K562 (cell line): ENCODE measurements at regions not wholly inside any gene's neighbourhood (a gene's known extent, or its start where the extent isn't known, plus 50 kb on each side); places are given as distances from the start of the nearest gene placed in this dataset.

ENCODE experiments used
- ATAC-seq: fragments of 200-7000 bp; cut with Tn5 transposase; 3 replicates; pipeline ENCODE4 v1.9.1; 2020; ENCODE audit warnings: moderate library complexity
- BruUV-seq: library from RNA; stranded (reverse); fragments of 400-500 nt; replicated peaks from 2 replicates; lab custom pipeline; 2021; lab: Mats Ljungman, UMichigan
- CTCF ChIA-PET: fragments of 300-600 bp; formaldehyde crosslinking; extraction: SDS; loops from one replicate; lab custom pipeline; 2021; ENCODE audit warnings: low intra/inter-chr PET ratio; lab: Yijun Ruan, JAX
- POLR2A ChIA-PET: fragments of 300-600, 350-650 bp; sonication (Branson Sonifier 250); formaldehyde crosslinking; extraction: SDS; loops from one replicate; lab custom pipeline; 2021; ENCODE audit warnings: antibody characterized with exemption, inconsistent platforms; lab: Yijun Ruan, JAX
- DNase-seq, 4 experiments: peaks; one replicate each; pipeline versions ENCODE4 v3.0.0 to v3.0.0-alpha.2; 2011 to 2018; ENCODE audit warnings: low spot score in 3 of 4, mixed read lengths in 3 of 4; ENCODE audit errors: extremely low read depth in 1 of 4
- FAIRE-seq: peaks from 2 replicates; lab custom pipeline; 2011; peaks lifted over from hg19 to GRCh38; lab: Jason Lieb, UNC
- H2AFZ ChIP-seq: 2 replicates; pipeline ENCODE4 v1.6.0; 2011; ENCODE audit warnings: low read depth, low read length, control low read depth, inconsistent platforms
- H3K27ac ChIP-seq: fragments of 200-600 bp; 3 replicates; pipeline ENCODE4 v1.8.0; 2011; ENCODE audit warnings: low read depth, mild to moderate bottlenecking, control low read depth, inconsistent platforms, low read length, moderate library complexity, mixed read lengths; ENCODE audit errors: extremely low read depth
- H3K27me3 ChIP-seq, 2 experiments: fragments of 300-600 bp in 1 of 2; 2 replicates in 1 of 2; 3 replicates in 1 of 2; pipeline versions ENCODE4 v1.6.0 to v1.8.0; 2011; ENCODE audit warnings: inconsistent platforms in 2 of 2, low read length in 2 of 2, mild to moderate bottlenecking in 1 of 2, mixed read lengths in 1 of 2, moderate library complexity in 1 of 2; ENCODE audit not compliant: control insufficient read depth in 2 of 2, insufficient read depth in 2 of 2
- H3K36me3 ChIP-seq: fragments of 300-600 bp; 3 replicates; pipeline ENCODE4 v1.8.0; 2011; ENCODE audit warnings: mild to moderate bottlenecking, low read length, inconsistent platforms; ENCODE audit not compliant: control insufficient read depth, insufficient read depth
- H3K4me1 ChIP-seq, 2 experiments: fragments of 200-600 bp in 1 of 2; replicated peaks in 1 of 2; 2 replicates in 1 of 2; 3 replicates in 1 of 2; pipeline versions ENCODE4 v1.5.1 to v1.8.0; 2011; ENCODE audit warnings: inconsistent platforms in 2 of 2, low read length in 2 of 2, mild to moderate bottlenecking in 1 of 2, mixed read lengths in 1 of 2, moderate library complexity in 1 of 2; ENCODE audit not compliant: control insufficient read depth in 2 of 2, insufficient read depth in 2 of 2
- H3K4me2 ChIP-seq: 2 replicates; pipeline ENCODE4 v1.6.1; 2011; ENCODE audit warnings: low read length, control low read depth, inconsistent platforms, mixed read lengths; ENCODE audit not compliant: insufficient read depth
- H3K4me3 ChIP-seq: fragments of 200-600 bp; sonication (generic), shearing (Covaris generic); 2 replicates; pipeline ENCODE4 v1.5.1; 2016; ENCODE audit warnings: control low read depth, inconsistent platforms
- H3K79me2 ChIP-seq: fragments of 200-600 bp; 3 replicates; pipeline ENCODE4 v1.8.0; 2011; ENCODE audit warnings: low read length, inconsistent platforms; ENCODE audit not compliant: control insufficient read depth, insufficient read depth
- H3K9ac ChIP-seq, 2 experiments: 2 replicates each; pipeline versions ENCODE4 v1.6.0 to v1.6.1; 2011; ENCODE audit warnings: low read depth in 2 of 2, low read length in 2 of 2, control low read depth in 1 of 2, inconsistent platforms in 1 of 2, mild to moderate bottlenecking in 1 of 2, mixed read lengths in 1 of 2; ENCODE audit not compliant: insufficient read depth in 1 of 2
- H3K9me1 ChIP-seq: one replicate; pipeline ENCODE4 v1.6.0; 2011; ENCODE audit warnings: inconsistent platforms, mild to moderate bottlenecking, low read length, moderate library complexity; ENCODE audit not compliant: control insufficient read depth, insufficient read depth
- H3K9me3 ChIP-seq: replicated peaks from 2 replicates; pipeline ENCODE4 v1.5.1; 2011; ENCODE audit warnings: low read depth, low read length, inconsistent platforms; ENCODE audit not compliant: control insufficient read depth, insufficient read depth
- H4K20me1 ChIP-seq: replicated peaks from 2 replicates; pipeline ENCODE4 v1.6.1; 2011; ENCODE audit warnings: low read length, inconsistent platforms, mixed read lengths; ENCODE audit not compliant: control insufficient read depth, insufficient read depth
- C11orf30 ChIP-seq: fragments of 450-650 bp; IDR thresholded peaks from 2 replicates; pipeline ENCODE4 v1.6.1; 2016; ENCODE audit warnings: low read depth, mild to moderate bottlenecking
- CREBBP ChIP-seq: IDR thresholded peaks from one replicate; pipeline ENCODE4 v1.6.1; 2012; ENCODE audit warnings: low read depth, mild to moderate bottlenecking, control low read depth, inconsistent platforms, low read length
- DIDO1 ChIP-seq: fragments of 450-650 bp; IDR thresholded peaks from 2 replicates; pipeline ENCODE4 v1.6.1; 2016; ENCODE audit warnings: low read depth, missing biosample characterization, missing genetic modification characterization
- MYNN ChIP-seq, 2 experiments: sonication (generic); formaldehyde crosslinking in 1 of 2; IDR thresholded peaks; 2 replicates each; pipeline versions ENCODE4 v1.5.0 to v1.6.1; 2016 to 2020; ENCODE audit warnings: antibody characterized with exemption in 1 of 2, missing genetic modification reagents in 1 of 2
- PHF20 ChIP-seq: fragments of 450-650 bp; IDR thresholded peaks from 2 replicates; pipeline ENCODE4 v1.6.1; 2018; ENCODE audit not compliant: partially characterized antibody
- PYGO2 ChIP-seq: fragments of 450-650 bp; IDR thresholded peaks from 2 replicates; pipeline ENCODE4 v1.6.1; 2016; ENCODE audit warnings: mild to moderate bottlenecking, missing genetic modification characterization, moderate library complexity, missing compliant biosample characterization
- RUNX1 ChIP-seq: sonication (generic); IDR thresholded peaks from 2 replicates; pipeline ENCODE4 v1.6.1; 2016; ENCODE audit warnings: antibody characterized with exemption, low read depth
- TEAD2 ChIP-seq: fragments of 450-650 bp; IDR thresholded peaks from 2 replicates; pipeline ENCODE4 v1.6.1; 2016; ENCODE audit warnings: missing genetic modification characterization, control low read depth, missing compliant biosample characterization
- ZNF316 ChIP-seq: fragments of 450-650 bp; IDR thresholded peaks from 2 replicates; pipeline ENCODE4 v1.6.1; 2016
- WGBS: fragments of 100-300 bp; shearing (Covaris generic); methylation state at CpG from one replicate; pipeline ENCODE4 v1.1.6; 2016; ENCODE audit warnings: low coverage, mixed read lengths; ENCODE audit not compliant: insufficient coverage; ENCODE audit errors: missing lambda C conversion rate; 5-methylcytosine and 5-hydroxymethylcytosine counted together
- in situ Hi-C: fragments of 300-500 bp; cut with MboI; formaldehyde crosslinking; loops from 4 replicates; pipeline ENCODE4 v1.15.0; 2018; ENCODE audit warnings: inconsistent platforms, mixed read lengths
- intact Hi-C: fragments of 100-400 bp; cut with micrococcal nuclease; formaldehyde crosslinking; loops from 2 replicates; pipeline ENCODE4 v1.14.2; 2022
- TF ChIP-seq, protein P1 (sequence below): fragments of 150-350 bp; conservative IDR thresholded peaks from 2 replicates; pipeline ENCODE4 v1.6.1; 2014; ENCODE audit warnings: low read length

DNA sequence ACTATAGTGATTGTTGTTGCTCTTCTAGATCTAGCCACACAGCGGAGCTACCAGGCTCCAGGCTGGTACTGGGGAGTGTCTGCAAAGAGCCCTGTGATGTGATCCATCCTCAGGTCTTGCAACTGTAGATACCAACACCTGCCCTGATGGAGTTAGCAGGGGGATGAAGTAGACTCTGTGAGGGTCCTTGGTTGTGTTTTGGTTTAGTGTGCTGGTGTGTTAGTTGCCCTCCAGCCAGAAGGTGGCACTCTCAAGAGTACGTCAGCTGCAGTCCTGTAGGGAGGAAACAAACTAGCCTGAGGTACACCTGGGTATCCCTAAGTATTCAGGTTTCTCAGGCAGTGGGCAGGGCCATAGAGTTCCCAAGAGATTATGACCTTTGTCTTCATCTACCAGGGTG lies 81.2 kb upstream of the TMPRSS2 start (continued):
- TF ChIP-seq, protein P1, sequence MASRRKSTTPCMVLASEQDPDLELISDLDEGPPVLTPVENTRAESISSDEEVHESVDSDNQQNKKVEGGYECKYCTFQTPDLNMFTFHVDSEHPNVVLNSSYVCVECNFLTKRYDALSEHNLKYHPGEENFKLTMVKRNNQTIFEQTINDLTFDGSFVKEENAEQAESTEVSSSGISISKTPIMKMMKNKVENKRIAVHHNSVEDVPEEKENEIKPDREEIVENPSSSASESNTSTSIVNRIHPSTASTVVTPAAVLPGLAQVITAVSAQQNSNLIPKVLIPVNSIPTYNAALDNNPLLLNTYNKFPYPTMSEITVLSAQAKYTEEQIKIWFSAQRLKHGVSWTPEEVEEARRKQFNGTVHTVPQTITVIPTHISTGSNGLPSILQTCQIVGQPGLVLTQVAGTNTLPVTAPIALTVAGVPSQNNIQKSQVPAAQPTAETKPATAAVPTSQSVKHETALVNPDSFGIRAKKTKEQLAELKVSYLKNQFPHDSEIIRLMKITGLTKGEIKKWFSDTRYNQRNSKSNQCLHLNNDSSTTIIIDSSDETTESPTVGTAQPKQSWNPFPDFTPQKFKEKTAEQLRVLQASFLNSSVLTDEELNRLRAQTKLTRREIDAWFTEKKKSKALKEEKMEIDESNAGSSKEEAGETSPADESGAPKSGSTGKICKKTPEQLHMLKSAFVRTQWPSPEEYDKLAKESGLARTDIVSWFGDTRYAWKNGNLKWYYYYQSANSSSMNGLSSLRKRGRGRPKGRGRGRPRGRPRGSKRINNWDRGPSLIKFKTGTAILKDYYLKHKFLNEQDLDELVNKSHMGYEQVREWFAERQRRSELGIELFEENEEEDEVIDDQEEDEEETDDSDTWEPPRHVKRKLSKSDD, result no peak
- TF ChIP-seq PYGO2 (tag), result no peak
- no peak for TF ChIP-seq MYNN (IDR thresholded peaks at IDR 0.05)
- no peak for TF ChIP-seq MYNN (CRISPR knock-in tag; IDR thresholded peaks at IDR 0.05)
- TF ChIP-seq RUNX1, result no peak
- no peak for TF ChIP-seq TEAD2 (tag)

DNA sequence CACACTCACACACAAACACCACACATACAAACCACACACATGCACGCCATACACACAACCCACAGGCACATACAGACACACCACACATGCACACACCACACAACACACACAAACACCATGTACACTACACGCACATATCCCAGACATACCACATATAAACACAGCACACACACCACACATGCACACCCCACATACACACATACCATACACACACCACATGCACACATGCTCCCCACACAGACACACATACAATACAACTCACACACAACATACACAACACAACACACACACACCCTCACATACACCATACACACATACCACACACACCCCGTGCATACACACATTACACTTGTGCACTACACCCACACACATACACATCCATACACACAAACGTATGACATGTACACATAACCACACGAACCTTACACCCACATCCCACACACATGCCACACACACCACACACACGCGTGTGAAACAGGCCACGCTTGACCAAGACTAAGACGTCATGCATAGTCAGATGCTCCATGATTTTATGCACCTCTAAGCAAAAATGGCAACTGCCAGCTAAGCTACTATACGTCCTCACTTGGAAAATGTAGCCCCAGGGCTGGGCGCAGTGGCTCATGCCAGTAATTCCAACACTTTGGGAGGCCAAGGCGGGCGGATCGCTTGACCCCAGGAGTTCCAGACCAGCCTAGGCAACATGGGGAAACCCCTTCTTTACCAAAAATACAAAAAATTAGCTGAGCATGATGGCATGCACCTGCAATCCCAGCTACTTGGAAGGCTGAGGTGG lies 77.4 kb upstream of the TMPRSS2 start:
- TF ChIP-seq PHF20 (peak; percentile 6), C11orf30 (0 out of 2 replicates have a peak, but pooled peaks have one; percentile 11), ZNF316 (peak; percentile 58), CREBBP (peak; percentile 5), DIDO1 (tag) (no peak)
- no peaks in the 10 kb centered on the region for H3K79me2 ChIP-seq
- no peak for DNase-seq
- no peaks in the 10 kb centered on the region for H3K9me1 ChIP-seq
- no peaks in the 10 kb centered on the region for H4K20me1 ChIP-seq
- no peak overlapping the region for H3K4me2 ChIP-seq
- CTCF ChIA-PET, result no interaction called here
- no peak overlapping the region for H3K9ac ChIP-seq
- no peak overlapping the region for H2AFZ ChIP-seq
- H3K36me3 ChIP-seq, result no peaks in the 10 kb centered on the region
- FAIRE-seq, result no peak
- no peak overlapping the region; the same call in 2 of the 3 replicates for H3K27ac ChIP-seq
- H3K4me3 ChIP-seq, result no peak overlapping the region
- no peaks in the 10 kb centered on the region for H3K4me1 ChIP-seq
- intact Hi-C loops (no loop called here), in situ Hi-C loops (no loop called here)
- 2% methylated on average over 14 of the region's 14 CpGs for WGBS
- POLR2A ChIA-PET, result no interaction called here
- BruUV-seq, result no TSS peak
- H3K27me3 ChIP-seq, result no peaks in the 10 kb centered on the region; a peak in 1 of 5 replicates
- no peak for ATAC-seq
- no peaks in the 10 kb centered on the region for H3K9me3 ChIP-seq
